ENCODE measurements at regions not wholly inside any gene's neighbourhood (a gene's known extent, or its start where the extent isn't known, plus 50 kb on each side); places are given as distances from the start of the nearest gene placed in this dataset.

- DNase-seq (ENCODE audit: low spot score, unreplicated experiment), result no peak
- Mint-ChIP-seq H3K4me3 (ENCODE audit: low read depth) (no peak overlapping the region), H3K27me3 (peaks cover 16% of the 10 kb centered on the region), H3K27ac (no peak overlapping the region), H3K36me3 (ENCODE audit: insufficient read depth) (no peaks in the 10 kb centered on the region), H3K9me3 (ENCODE audit: low read depth) (no peaks in the 10 kb centered on the region), H3K4me1 (ENCODE audit: low read depth) (no peaks in the 10 kb centered on the region)
- TF ChIP-seq CTCF (IDR thresholded peaks at IDR 0.05; ENCODE audit: unreplicated experiment), result no peak
Observed at GRCh38 chr11:116544721-116545120, 228.1 kb downstream of the BUD13 start.

- no peak overlapping the region for H3K4me3 Mint-ChIP-seq (ENCODE audit: low read depth)
- no peak for TF ChIP-seq CTCF (IDR thresholded peaks at IDR 0.05; ENCODE audit: unreplicated experiment)
- no peaks in the 10 kb centered on the region for H3K4me1 Mint-ChIP-seq (ENCODE audit: low read depth)
- peaks cover 17% of the 10 kb centered on the region for H3K27me3 Mint-ChIP-seq
- H3K9me3 Mint-ChIP-seq (ENCODE audit: low read depth), result no peaks in the 10 kb centered on the region
- no peak overlapping the region for H3K27ac Mint-ChIP-seq
- no peak for DNase-seq (ENCODE audit: low spot score, unreplicated experiment)
- H3K36me3 Mint-ChIP-seq (ENCODE audit: insufficient read depth), result no peaks in the 10 kb centered on the region
Observed at GRCh38 chr11:116543911-116544475, 228.8 kb downstream of the BUD13 start.

GRCh38 chr11:116543099-116543498 is 229.7 kb downstream of the BUD13 start:
- Mint-ChIP-seq H3K27ac (no peak overlapping the region), H3K9me3 (ENCODE audit: low read depth) (no peaks in the 10 kb centered on the region)

GRCh38 chr11:116542406-116542805 is 230.4 kb downstream of the BUD13 start:
- no peak for DNase-seq (ENCODE audit: low spot score, unreplicated experiment)
- H3K27ac Mint-ChIP-seq, result no peak overlapping the region

More at GRCh38 chr11:116543099-116543498, 229.7 kb downstream of the BUD13 start:
- no peak for TF ChIP-seq CTCF (IDR thresholded peaks at IDR 0.05; ENCODE audit: unreplicated experiment)
- Mint-ChIP-seq H3K36me3 (ENCODE audit: insufficient read depth) (no peaks in the 10 kb centered on the region), H3K4me1 (ENCODE audit: low read depth) (no peaks in the 10 kb centered on the region), H3K4me3 (ENCODE audit: low read depth) (no peak overlapping the region), H3K27me3 (peaks cover 26% of the 10 kb centered on the region)
- DNase-seq (ENCODE audit: low spot score, unreplicated experiment), result no peak

GRCh38 chr11:116541460-116541859 is 231.3 kb downstream of the BUD13 start:
- H3K36me3 Mint-ChIP-seq (ENCODE audit: insufficient read depth), result no peaks in the 10 kb centered on the region

More at GRCh38 chr11:116542406-116542805, 230.4 kb downstream of the BUD13 start:
- no peaks in the 10 kb centered on the region for H3K9me3 Mint-ChIP-seq (ENCODE audit: low read depth)
- no peaks in the 10 kb centered on the region for H3K4me1 Mint-ChIP-seq (ENCODE audit: low read depth)
- no peaks in the 10 kb centered on the region for H3K36me3 Mint-ChIP-seq (ENCODE audit: insufficient read depth)
- no peak overlapping the region for H3K4me3 Mint-ChIP-seq (ENCODE audit: low read depth)
- no peak for TF ChIP-seq CTCF (IDR thresholded peaks at IDR 0.05; ENCODE audit: unreplicated experiment)
- H3K27me3 Mint-ChIP-seq, result peaks cover 26% of the 10 kb centered on the region

More at GRCh38 chr11:116541460-116541859, 231.3 kb downstream of the BUD13 start:
- no peak for DNase-seq (ENCODE audit: low spot score, unreplicated experiment)
- Mint-ChIP-seq H3K27ac (no peak overlapping the region), H3K4me1 (ENCODE audit: low read depth) (no peaks in the 10 kb centered on the region), H3K4me3 (ENCODE audit: low read depth) (no peak overlapping the region), H3K9me3 (ENCODE audit: low read depth) (no peaks in the 10 kb centered on the region), H3K27me3 (peaks cover 25% of the 10 kb centered on the region)
- TF ChIP-seq CTCF (IDR thresholded peaks at IDR 0.05; ENCODE audit: unreplicated experiment), result no peak

Data from progenitor cell of endocrine pancreas (in vitro differentiated cells).